AG09319 (cell line): ENCODE measurements at regions not wholly inside any gene's neighbourhood (a gene's known extent, or its start where the extent isn't known, plus 50 kb on each side); places are given as distances from the start of the nearest gene placed in this dataset.

Source experiments
- DNase-seq: peaks from one replicate; pipeline ENCODE4 v3.0.0-alpha.2; 2010; ENCODE audit warnings: low read depth; ENCODE audit errors: extremely low read depth
- CTCF ChIP-seq: IDR thresholded peaks from 2 replicates; pipeline ENCODE4 v1.5.1; 2011; ENCODE audit warnings: low read depth, mild to moderate bottlenecking, inconsistent platforms, low read length, moderate library complexity

- TF ChIP-seq CTCF, result no peak
These were observed 470.4 kb upstream of the IGFBP3 start for GRCh38 chr7:46391231-46392201.

GRCh38 chr7:46390042-46390441 lies 469.0 kb upstream of the IGFBP3 start:
- DNase-seq, result no peak
- TF ChIP-seq CTCF, result no peak

More at GRCh38 chr7:46391231-46392201, 470.4 kb upstream of the IGFBP3 start:
- no peak for DNase-seq

- no peak for TF ChIP-seq CTCF
- DNase-seq, result no peak
These were observed 468.1 kb upstream of the IGFBP3 start for GRCh38 chr7:46389146-46389545.

- DNase-seq, result no peak
- TF ChIP-seq CTCF, result no peak
These were observed 466.6 kb upstream of the IGFBP3 start for GRCh38 chr7:46387646-46388045.

GRCh38 chr7:46386428-46387399 lies 465.6 kb upstream of the IGFBP3 start:
- TF ChIP-seq CTCF, result no peak
- no peak for DNase-seq

- peak; percentile 74 for DNase-seq
- no peak for TF ChIP-seq CTCF
These were observed 464.7 kb upstream of the IGFBP3 start for GRCh38 chr7:46385662-46386309.
